GM18519 (cell line): ENCODE measurements at regions not wholly inside any gene's neighbourhood (a gene's known extent, or its start where the extent isn't known, plus 50 kb on each side); places are given as distances from the start of the nearest gene placed in this dataset.
"Not testable (repeated sequence)": the region's sequence is repeated elsewhere in the genome, so short reads cannot be mapped to it uniquely, and the experiment has no call there.

Experiments
- ATAC-seq: cut with Tn5 transposase; IDR thresholded peaks from one replicate; pipeline ENCODE4 v1.9.1; 2021; ENCODE audit warnings: mild to moderate bottlenecking, moderate library complexity; ENCODE audit not compliant: unreplicated experiment, low FRiP score

DNA sequence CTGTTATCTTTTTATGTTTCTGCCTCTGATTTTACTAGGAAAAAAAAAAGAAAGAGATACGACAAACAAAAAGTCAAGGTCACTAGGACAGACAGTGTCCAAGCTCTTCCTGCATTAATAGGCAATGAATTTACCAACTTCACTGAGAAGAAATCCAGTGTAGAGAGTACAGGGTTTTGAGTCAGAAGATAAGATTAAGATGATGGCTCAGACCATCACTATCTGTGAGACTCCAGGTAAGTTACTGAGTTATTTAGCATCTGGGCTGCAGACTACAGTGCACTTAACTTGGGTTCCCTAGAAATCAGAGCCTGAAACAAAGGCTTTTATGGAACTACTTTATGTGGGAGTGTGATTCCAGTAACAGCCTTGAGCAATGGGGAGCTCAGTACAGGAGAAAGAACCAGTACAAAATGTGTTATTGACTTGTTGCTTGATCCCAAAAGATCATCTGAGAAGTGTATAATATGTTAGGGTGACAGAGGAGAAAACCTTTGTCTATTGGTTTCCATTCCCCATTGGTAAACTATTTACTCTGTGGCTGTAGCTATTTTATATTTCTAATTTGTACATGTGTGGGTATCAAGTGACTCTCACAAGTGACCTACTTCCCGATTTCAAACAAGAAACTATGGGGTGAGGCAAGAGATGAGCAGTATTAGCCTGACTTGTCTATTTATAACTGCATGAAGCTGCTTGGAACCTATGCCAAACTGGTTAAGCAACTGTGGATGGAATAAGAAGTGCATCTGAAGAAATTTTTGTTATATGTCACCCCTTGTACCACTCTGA is 395.8 kb downstream of the RAB38 start:
- no peak for ATAC-seq

DNA sequence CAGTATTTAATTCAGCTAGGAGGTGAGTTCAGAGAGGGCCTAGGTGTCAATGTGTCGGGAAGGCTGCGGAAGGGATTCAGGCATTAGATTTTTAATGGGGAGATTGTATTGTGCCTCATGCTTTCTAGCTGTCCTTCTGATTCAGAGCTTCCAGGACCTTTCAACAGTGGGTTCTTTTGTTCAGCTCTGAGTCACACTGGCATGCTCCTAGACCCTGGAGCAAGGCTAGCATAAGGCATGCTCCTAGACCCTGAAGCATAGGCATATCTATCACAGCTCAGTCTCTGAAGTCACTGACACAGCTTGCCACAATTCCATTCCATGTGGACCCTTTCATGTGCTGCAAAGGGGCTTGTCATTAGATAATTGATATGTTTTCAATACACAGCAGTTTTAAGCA is 396.9 kb downstream of the RAB38 start:
- ATAC-seq: no peak

GRCh38 chr11:87775036-87775435 is 400.2 kb downstream of the RAB38 start:
- ATAC-seq: no peak

- ATAC-seq: no peak
Observed at GRCh38 chr11:87769661-87770060, 405.6 kb downstream of the RAB38 start.

DNA sequence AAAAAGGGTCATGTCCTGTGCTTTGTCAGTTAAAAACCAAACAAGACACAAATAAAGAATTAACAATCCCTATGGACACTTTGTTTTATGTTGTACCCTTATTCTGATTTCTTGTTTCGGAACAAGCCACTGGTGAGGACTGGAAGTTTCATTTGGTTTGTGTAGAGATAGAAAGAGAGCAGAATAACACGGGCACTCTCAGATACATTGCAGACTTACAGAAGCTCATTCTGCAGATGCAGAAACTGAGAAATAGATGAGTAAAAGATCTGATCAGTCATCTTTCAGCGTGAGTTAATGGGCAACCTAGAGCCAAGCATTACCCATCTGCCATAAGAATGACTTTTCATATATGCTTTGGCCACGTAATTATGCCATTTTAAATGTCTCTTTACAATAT is 407.6 kb downstream of the RAB38 start:
- no peak for ATAC-seq

- not testable (repeated sequence) for ATAC-seq
Observed at GRCh38 chr11:87764075-87764474, 411.2 kb downstream of the RAB38 start.

- no peak for ATAC-seq
Observed at GRCh38 chr11:87754685-87755084, 420.6 kb downstream of the RAB38 start.

- no peak for ATAC-seq
Observed at GRCh38 chr11:87753143-87753542, 422.1 kb downstream of the RAB38 start.

DNA sequence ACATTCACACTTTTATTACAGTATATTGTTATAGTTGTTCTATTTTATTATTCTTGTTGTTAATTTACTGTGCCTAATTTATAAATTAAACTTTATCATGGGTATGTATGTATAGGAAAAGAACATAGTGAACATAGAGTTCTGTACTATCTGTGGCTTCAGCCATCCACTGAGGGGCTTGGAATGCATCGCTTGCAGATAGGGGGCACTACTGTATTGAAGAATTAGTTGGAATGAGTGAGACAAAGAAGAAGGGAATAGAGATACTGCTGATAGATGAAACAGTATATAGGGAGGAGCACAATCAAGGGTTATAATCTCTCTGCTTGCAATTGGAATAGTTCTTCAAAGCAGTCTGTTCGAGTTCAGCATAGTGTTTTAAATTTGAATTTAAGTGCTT is 432.2 kb downstream of the RAB38 start:
- no peak for ATAC-seq

DNA sequence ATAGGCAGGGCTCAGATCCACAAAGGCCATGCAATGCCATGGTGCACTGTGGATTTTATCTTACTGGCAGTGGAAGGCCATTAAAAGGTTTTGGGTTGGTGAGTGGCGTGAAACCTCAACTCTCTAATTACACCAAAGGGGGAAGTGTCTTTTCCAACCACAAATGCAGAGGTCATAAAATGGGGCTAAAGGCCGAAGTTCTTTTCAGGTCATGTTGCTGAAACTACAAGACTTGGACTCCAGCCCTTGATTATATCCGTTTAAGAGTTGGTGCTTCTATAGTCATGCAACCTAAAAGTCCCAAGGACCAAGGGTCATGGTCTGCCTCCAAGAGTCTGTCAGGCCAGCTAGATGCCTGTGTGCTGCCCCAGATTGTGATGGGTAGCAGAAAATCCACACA is 434.3 kb downstream of the RAB38 start:
- no peak for ATAC-seq

- no peak for ATAC-seq
Observed at GRCh38 chr11:87740451-87740850, 434.8 kb downstream of the RAB38 start.

GRCh38 chr11:87739766-87740165 is 435.5 kb downstream of the RAB38 start:
- no peak for ATAC-seq

- no peak for ATAC-seq
Observed at GRCh38 chr11:87739261-87739660, 436.0 kb downstream of the RAB38 start.

DNA sequence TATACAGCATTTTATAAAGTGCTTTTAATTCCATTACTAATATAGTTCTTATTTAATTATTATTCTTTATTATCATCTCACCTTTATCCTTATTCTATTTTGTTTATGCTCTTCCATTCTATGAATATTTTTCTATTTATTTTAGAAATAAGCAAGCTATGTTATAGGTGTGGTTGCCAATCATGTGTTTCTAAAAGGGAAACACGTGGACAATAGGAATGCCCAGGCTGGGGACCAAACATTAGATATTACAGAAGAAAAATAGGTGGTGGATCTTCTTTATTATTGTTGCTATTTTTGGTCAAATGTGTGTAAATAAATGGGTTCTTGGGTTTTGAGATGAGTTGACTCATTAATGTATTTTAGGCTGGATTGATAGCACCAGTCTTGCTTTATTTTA is 438.3 kb downstream of the RAB38 start:
- no peak for ATAC-seq

GRCh38 chr11:87726506-87726905 is 448.7 kb downstream of the RAB38 start:
- ATAC-seq: no peak

GRCh38 chr11:87724358-87724757 is 450.9 kb downstream of the RAB38 start:
- no peak for ATAC-seq

DNA sequence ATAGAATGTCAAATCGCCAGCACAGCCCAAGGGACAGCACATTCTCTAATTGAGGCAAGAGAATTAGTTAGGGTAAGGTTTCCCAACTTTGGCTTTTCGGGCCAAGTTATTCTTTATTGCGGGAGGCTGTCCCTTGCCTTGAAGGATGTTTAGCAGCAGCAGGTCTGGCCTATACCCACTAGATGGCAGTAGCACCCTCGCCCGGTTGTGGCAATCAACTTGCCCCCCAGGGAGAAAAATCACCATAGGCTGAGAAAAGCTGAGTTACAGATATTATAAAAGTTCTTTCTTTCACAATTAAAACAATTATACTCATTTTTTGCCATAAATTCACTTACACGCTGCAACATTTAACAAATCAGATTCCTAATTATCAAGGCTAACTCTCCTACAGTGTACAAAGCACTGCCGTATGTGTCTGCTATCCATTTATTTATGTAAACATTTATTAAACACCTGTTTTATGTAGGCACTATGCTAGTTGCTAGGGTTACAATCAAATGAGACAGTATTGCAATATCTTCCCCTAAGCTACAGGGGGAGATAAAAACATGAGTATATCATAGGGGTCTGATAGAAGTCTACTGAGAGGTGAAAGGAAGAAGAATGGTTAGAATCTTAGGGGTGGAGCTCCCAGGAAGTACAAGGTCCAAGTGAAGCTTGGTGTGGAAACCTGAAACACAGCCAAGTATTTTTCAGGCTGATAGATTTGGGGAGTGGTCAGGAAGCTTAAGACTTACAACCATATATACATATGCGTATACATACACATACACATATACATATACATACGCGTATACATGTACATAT is 452.3 kb downstream of the RAB38 start:
- no peak for ATAC-seq

DNA sequence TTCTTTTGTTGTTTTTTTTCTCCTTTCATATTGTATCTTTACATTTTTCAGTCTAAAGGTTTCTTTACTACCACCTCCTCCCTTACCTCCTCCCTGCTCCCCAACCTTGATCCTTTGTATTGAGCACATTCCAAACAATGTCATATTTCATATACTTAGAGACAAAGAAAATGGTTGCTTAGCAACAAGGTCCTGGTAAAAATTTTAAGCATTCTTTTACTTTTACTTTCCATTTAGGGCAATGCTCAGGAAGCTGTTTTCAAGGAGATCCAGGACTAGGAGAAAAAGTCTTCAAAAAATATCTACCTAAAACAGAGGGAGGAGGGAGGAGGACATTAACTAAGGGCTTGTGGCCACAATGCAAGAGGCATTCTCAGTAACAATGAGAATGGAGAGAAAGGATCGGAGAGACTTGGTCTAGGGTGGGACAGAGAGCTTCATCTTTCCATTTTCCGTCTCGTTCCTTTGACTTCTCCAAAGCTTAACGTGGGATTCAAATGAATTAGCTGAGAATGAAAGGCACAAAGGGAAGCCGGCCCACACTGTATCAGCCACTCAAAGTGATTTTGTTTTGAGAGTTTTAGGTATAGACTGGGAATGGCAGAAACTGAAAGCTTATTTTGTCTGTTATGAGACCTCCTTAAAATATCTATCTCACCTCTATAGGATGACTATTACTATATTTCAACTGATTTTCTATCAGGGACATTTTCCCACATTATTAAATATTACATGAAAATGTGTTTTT is 455.7 kb downstream of the RAB38 start:
- no peak for ATAC-seq

- no peak for ATAC-seq
Observed at GRCh38 chr11:87712802-87713202, 462.4 kb downstream of the RAB38 start.

- no peak for ATAC-seq
Observed at GRCh38 chr11:87712391-87712790, 462.9 kb downstream of the RAB38 start.

GRCh38 chr11:87703589-87703988 is 471.7 kb downstream of the RAB38 start:
- not testable (repeated sequence) for ATAC-seq
